ENCODE measurements at regions not wholly inside any gene's neighbourhood (a gene's known extent, or its start where the extent isn't known, plus 50 kb on each side); places are given as distances from the start of the nearest gene placed in this dataset.

GRCh38 chr18:35822413-35822812 lies 150.1 kb upstream of the RMP24 start:
- CTCF ChIA-PET: no interaction called here
- no peaks in the 10 kb centered on the region for H3K27me3 ChIP-seq (ENCODE audit: control insufficient read depth, insufficient read depth, low read length)
- TF ChIP-seq CTCF (IDR thresholded peaks at IDR 0.05; ENCODE audit: low read depth, low read length): no peak
- no peaks in the 10 kb centered on the region for H3K9me3 ChIP-seq (ENCODE audit: control insufficient read depth, insufficient read depth, low read length)
- POLR2A ChIA-PET: no interaction called here
- no peak overlapping the region for H3K27ac ChIP-seq (ENCODE audit: low read depth, low read length)
- H3K4me3 ChIP-seq (ENCODE audit: low read depth, low read length): no peak overlapping the region
- no peak for DNase-seq (ENCODE audit: low read depth, low spot score)

- DNase-seq (ENCODE audit: low read depth, low spot score): no peak
- CTCF ChIA-PET: no interaction called here
- POLR2A ChIA-PET: no interaction called here
- TF ChIP-seq CTCF (IDR thresholded peaks at IDR 0.05; ENCODE audit: low read depth, low read length): no peak
- Histone ChIP-seq H3K27me3 (ENCODE audit: control insufficient read depth, insufficient read depth, low read length) (no peaks in the 10 kb centered on the region), H3K4me3 (ENCODE audit: low read depth, low read length) (no peak overlapping the region), H3K27ac (ENCODE audit: low read depth, low read length) (no peak overlapping the region), H3K9me3 (ENCODE audit: control insufficient read depth, insufficient read depth, low read length) (no peaks in the 10 kb centered on the region)
Observed at GRCh38 chr18:35826477-35826876, 146.0 kb upstream of the RMP24 start.

- ChIA-PET CTCF (no interaction called here), POLR2A (no interaction called here)
- TF ChIP-seq CTCF (IDR thresholded peaks at IDR 0.05; ENCODE audit: low read depth, low read length): no peak
- H3K4me3 ChIP-seq (ENCODE audit: low read depth, low read length): no peak overlapping the region
- no peak overlapping the region for H3K27ac ChIP-seq (ENCODE audit: low read depth, low read length)
- peaks cover 4% of the 10 kb centered on the region; the same call in 1 of the 2 replicates for H3K9me3 ChIP-seq (ENCODE audit: control insufficient read depth, insufficient read depth, low read length)
- DNase-seq (ENCODE audit: low read depth, low spot score): no peak
- no peaks in the 10 kb centered on the region for H3K27me3 ChIP-seq (ENCODE audit: control insufficient read depth, insufficient read depth, low read length)
Observed at GRCh38 chr18:35827275-35827902, 145.1 kb upstream of the RMP24 start.

- peaks cover 6% of the 10 kb centered on the region; the same call in 1 of the 2 replicates for H3K9me3 ChIP-seq (ENCODE audit: control insufficient read depth, insufficient read depth, low read length)
- H3K27ac ChIP-seq (ENCODE audit: low read depth, low read length): no peak overlapping the region
- ChIA-PET CTCF (no interaction called here), POLR2A (no interaction called here)
- no peak overlapping the region for H3K4me3 ChIP-seq (ENCODE audit: low read depth, low read length)
- no peaks in the 10 kb centered on the region for H3K27me3 ChIP-seq (ENCODE audit: control insufficient read depth, insufficient read depth, low read length)
- no peak for DNase-seq (ENCODE audit: low read depth, low spot score)
- no peak for TF ChIP-seq CTCF (IDR thresholded peaks at IDR 0.05; ENCODE audit: low read depth, low read length)
Observed at GRCh38 chr18:35827903-35828275, 144.6 kb upstream of the RMP24 start.

GRCh38 chr18:35828591-35828990 lies 143.9 kb upstream of the RMP24 start:
- TF ChIP-seq CTCF (IDR thresholded peaks at IDR 0.05; ENCODE audit: low read depth, low read length): no peak
- CTCF ChIA-PET: no interaction called here
- POLR2A ChIA-PET: no interaction called here

More at GRCh38 chr18:35828591-35828990, 143.9 kb upstream of the RMP24 start:
- Histone ChIP-seq H3K27ac (ENCODE audit: low read depth, low read length) (no peak overlapping the region), H3K4me3 (ENCODE audit: low read depth, low read length) (no peak overlapping the region), H3K9me3 (ENCODE audit: control insufficient read depth, insufficient read depth, low read length) (peaks cover 6% of the 10 kb centered on the region; the same call in 1 of the 2 replicates), H3K27me3 (ENCODE audit: control insufficient read depth, insufficient read depth, low read length) (no peaks in the 10 kb centered on the region)
- no peak for DNase-seq (ENCODE audit: low read depth, low spot score)
